ENCODE measurements at regions not wholly inside any gene's neighbourhood (a gene's known extent, or its start where the extent isn't known, plus 50 kb on each side); places are given as distances from the start of the nearest gene placed in this dataset.

GRCh38 chr5:40428126-40428525 is 251.6 kb upstream of the PTGER4 start:
- TF ChIP-seq CTCF (conservative IDR thresholded peaks at IDR 0.05 in 1 of 2, IDR thresholded peaks at IDR 0.05 in 1 of 2; ENCODE audit: low read depth in 1 of 2, low read length in 2 of 2) (no peak), EZH2 (IDR thresholded peaks at IDR 0.05; ENCODE audit: low read length, missing control alignments) (no peak)

Data from fibroblast of lung (primary cell).